ENCODE measurements at regions not wholly inside any gene's neighbourhood (a gene's known extent, or its start where the extent isn't known, plus 50 kb on each side); places are given as distances from the start of the nearest gene placed in this dataset.

GRCh38 chr1:195439661-195440060, 1168.6 kb downstream of the KCNT2 start:
- no peaks in the 10 kb centered on the region for H3K27me3 ChIP-seq (ENCODE audit: insufficient read depth, poor library complexity, severe bottlenecking)
- no peak for DNase-seq (ENCODE audit: low read depth in 1 of 2, low spot score in 1 of 2)
- H3K27ac ChIP-seq (replicated peaks), result no peak overlapping the region
- no peak overlapping the region for H3K4me3 ChIP-seq (replicated peaks; ENCODE audit: insufficient read depth, low read length)
- TF ChIP-seq, protein P1, sequence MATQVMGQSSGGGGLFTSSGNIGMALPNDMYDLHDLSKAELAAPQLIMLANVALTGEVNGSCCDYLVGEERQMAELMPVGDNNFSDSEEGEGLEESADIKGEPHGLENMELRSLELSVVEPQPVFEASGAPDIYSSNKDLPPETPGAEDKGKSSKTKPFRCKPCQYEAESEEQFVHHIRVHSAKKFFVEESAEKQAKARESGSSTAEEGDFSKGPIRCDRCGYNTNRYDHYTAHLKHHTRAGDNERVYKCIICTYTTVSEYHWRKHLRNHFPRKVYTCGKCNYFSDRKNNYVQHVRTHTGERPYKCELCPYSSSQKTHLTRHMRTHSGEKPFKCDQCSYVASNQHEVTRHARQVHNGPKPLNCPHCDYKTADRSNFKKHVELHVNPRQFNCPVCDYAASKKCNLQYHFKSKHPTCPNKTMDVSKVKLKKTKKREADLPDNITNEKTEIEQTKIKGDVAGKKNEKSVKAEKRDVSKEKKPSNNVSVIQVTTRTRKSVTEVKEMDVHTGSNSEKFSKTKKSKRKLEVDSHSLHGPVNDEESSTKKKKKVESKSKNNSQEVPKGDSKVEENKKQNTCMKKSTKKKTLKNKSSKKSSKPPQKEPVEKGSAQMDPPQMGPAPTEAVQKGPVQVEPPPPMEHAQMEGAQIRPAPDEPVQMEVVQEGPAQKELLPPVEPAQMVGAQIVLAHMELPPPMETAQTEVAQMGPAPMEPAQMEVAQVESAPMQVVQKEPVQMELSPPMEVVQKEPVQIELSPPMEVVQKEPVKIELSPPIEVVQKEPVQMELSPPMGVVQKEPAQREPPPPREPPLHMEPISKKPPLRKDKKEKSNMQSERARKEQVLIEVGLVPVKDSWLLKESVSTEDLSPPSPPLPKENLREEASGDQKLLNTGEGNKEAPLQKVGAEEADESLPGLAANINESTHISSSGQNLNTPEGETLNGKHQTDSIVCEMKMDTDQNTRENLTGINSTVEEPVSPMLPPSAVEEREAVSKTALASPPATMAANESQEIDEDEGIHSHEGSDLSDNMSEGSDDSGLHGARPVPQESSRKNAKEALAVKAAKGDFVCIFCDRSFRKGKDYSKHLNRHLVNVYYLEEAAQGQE (IDR thresholded peaks at IDR 0.05; ENCODE audit: insufficient replicate concordance, low read depth), result no peak

GRCh38 chr1:195434566-195435203, 1173.6 kb downstream of the KCNT2 start:
- Histone ChIP-seq H3K27me3 (ENCODE audit: insufficient read depth, poor library complexity, severe bottlenecking) (no peaks in the 10 kb centered on the region), H3K4me3 (replicated peaks; ENCODE audit: insufficient read depth, low read length) (no peak overlapping the region), H3K27ac (replicated peaks) (no peak overlapping the region)
- no peak for DNase-seq (ENCODE audit: low read depth in 1 of 2, low spot score in 1 of 2)
- TF ChIP-seq CTCF (IDR thresholded peaks at IDR 0.05; ENCODE audit: insufficient read depth, low read length) (no peak), SPI1 (IDR thresholded peaks at IDR 0.05; ENCODE audit: borderline replicate concordance, low read depth) (no peak), POLR2AphosphoS5 (IDR thresholded peaks at IDR 0.05; ENCODE audit: low read depth) (no peak), GABPA (IDR thresholded peaks at IDR 0.05; ENCODE audit: low read depth) (no peak)
- TF ChIP-seq, protein P1 (IDR thresholded peaks at IDR 0.05; ENCODE audit: insufficient replicate concordance, low read depth), result no peak

GRCh38 chr1:195430826-195431225, 1177.4 kb downstream of the KCNT2 start:
- no peak overlapping the region for H3K27ac ChIP-seq (replicated peaks)
- H3K4me3 ChIP-seq (replicated peaks; ENCODE audit: insufficient read depth, low read length), result no peak overlapping the region
- DNase-seq (ENCODE audit: low read depth in 1 of 2, low spot score in 1 of 2), result no peak
- no peaks in the 10 kb centered on the region for H3K27me3 ChIP-seq (ENCODE audit: insufficient read depth, poor library complexity, severe bottlenecking)
- TF ChIP-seq, protein P1 (IDR thresholded peaks at IDR 0.05; ENCODE audit: insufficient replicate concordance, low read depth), result no peak
- TF ChIP-seq SPI1 (IDR thresholded peaks at IDR 0.05; ENCODE audit: borderline replicate concordance, low read depth), result no peak
- TF ChIP-seq GABPA (IDR thresholded peaks at IDR 0.05; ENCODE audit: low read depth), result no peak
- TF ChIP-seq CTCF (IDR thresholded peaks at IDR 0.05; ENCODE audit: insufficient read depth, low read length), result no peak
- TF ChIP-seq POLR2AphosphoS5 (IDR thresholded peaks at IDR 0.05; ENCODE audit: low read depth), result no peak

Measured in HL-60 (cell line).